ENCODE measurements at regions not wholly inside any gene's neighbourhood (a gene's known extent, or its start where the extent isn't known, plus 50 kb on each side); places are given as distances from the start of the nearest gene placed in this dataset.
A peak's percentile ranks its signal among the peaks of the same experiment; 100 is the strongest.

DNA sequence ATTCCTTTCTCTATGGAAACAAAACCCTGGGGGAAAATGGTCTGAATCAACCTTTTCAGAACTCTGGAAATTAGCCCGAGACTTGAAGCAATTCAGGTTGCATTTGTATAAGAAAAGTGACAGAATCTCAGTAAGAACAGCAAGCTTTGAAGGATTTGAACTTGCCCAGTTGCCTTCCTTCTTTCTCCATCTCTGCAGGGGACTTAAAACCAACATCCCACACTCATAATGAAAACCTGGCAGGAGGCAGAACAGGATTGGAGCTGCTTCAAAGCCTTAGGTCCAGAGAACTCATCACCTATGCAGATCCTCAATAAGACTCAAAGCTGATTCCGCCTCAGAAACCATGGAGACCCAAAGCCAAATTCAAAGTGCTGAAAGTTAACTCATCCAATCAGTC is 790.5 kb upstream of the ID2 start:
- no peak for DNase-seq (ENCODE audit: low read depth)
- TF ChIP-seq, protein P1, sequence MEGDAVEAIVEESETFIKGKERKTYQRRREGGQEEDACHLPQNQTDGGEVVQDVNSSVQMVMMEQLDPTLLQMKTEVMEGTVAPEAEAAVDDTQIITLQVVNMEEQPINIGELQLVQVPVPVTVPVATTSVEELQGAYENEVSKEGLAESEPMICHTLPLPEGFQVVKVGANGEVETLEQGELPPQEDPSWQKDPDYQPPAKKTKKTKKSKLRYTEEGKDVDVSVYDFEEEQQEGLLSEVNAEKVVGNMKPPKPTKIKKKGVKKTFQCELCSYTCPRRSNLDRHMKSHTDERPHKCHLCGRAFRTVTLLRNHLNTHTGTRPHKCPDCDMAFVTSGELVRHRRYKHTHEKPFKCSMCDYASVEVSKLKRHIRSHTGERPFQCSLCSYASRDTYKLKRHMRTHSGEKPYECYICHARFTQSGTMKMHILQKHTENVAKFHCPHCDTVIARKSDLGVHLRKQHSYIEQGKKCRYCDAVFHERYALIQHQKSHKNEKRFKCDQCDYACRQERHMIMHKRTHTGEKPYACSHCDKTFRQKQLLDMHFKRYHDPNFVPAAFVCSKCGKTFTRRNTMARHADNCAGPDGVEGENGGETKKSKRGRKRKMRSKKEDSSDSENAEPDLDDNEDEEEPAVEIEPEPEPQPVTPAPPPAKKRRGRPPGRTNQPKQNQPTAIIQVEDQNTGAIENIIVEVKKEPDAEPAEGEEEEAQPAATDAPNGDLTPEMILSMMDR (conservative IDR thresholded peaks at IDR 0.05; ENCODE audit: control insufficient read depth, insufficient read depth, low read depth, low read length), result no peak
- no peak overlapping the region for H3K4me3 ChIP-seq (ENCODE audit: control insufficient read depth, low read depth, low read length)

DNA sequence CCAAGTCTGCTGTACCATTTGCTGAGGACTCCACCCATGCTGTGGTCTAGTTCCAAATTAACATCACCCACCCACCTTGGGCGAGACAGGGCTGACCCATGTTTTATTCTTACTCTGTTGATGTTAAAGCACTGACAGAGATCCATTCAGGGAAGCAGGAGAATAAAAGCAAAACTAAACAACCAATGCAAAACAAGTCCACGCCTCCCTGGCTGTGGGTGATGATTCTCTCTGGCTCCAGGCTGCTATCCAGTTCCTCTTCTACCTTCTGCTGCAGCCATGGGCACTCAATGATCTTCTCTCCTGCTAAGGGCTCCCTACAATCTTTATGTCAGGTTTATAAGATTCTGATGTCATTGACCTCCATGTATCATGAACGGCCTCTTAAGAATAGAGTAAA is 786.6 kb upstream of the ID2 start:
- DNase-seq (ENCODE audit: low read depth), result no peak
- TF ChIP-seq, protein P1 (conservative IDR thresholded peaks at IDR 0.05; ENCODE audit: control insufficient read depth, insufficient read depth, low read depth, low read length), result no peak
- no peak overlapping the region for H3K4me3 ChIP-seq (ENCODE audit: control insufficient read depth, low read depth, low read length)

DNA sequence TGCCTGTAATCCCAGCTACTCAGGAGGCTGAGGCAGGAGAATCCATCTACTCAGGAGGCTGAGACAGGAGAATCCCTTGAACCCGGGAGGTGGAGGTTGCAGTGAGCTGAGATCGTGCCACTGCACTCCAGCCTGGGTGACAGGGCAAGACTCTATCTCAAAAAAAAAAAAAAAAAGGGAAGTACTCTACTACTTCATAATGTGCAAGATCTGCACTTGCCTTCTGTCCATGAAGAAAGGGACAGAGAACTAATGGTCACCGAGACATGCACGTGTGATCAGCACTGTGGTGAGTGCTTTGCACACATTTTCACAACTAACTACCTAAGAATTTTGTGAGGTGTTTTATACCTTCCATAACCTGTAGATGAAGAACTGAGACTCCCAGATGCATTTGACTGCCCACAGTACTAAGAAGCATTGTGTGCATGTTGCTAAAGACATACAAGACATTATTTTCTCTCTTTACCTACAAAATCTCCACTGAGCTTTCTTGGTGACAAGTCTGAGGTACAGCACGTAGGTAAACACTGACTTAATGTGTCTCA is 784.8 kb upstream of the ID2 start:
- TF ChIP-seq, protein P1 (conservative IDR thresholded peaks at IDR 0.05; ENCODE audit: control insufficient read depth, insufficient read depth, low read depth, low read length), result no peak
- no peak overlapping the region for H3K4me3 ChIP-seq (ENCODE audit: control insufficient read depth, low read depth, low read length)
- DNase-seq (ENCODE audit: low read depth), result no peak

DNA sequence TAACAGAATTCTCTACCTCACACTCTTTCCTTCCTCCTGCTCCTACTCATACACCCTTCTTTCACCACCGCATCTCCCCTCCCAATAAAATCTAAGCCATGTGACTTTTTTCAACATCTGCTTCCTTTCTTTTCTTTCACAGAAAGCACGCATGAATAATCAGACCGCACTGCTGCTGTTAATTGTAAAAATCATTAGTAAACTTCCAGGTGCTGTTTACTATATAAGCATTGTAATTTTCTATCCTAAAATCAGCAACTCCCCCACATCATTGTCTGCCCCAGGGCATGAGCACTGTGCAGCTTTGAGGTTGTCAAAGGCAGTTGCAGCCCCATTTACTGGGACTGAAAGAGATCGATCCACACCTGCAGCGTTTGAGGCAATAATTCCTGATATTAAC is 782.6 kb upstream of the ID2 start:
- no peak overlapping the region for H3K4me3 ChIP-seq (ENCODE audit: control insufficient read depth, low read depth, low read length)
- TF ChIP-seq, protein P1 (conservative IDR thresholded peaks at IDR 0.05; ENCODE audit: control insufficient read depth, insufficient read depth, low read depth, low read length), result no peak
- no peak for DNase-seq (ENCODE audit: low read depth)

DNA sequence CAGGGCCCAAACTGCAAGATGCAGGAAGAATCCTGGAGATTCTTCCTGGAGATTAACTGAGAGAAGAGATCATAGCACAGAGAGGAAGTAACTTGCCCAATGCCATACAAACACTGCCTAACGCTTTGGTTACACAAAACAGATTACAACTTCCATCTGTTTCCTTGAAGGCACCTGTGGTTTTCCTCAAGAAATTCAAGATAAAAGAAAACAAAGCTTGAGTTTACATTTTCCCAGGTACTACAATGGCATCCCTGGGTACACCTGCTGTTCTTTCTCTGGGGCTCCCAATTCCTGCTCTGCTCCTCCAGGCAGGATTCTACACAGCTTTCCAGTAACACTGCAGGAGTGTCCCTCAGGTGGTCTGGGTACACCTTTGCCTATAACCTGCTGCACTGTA is 781.9 kb upstream of the ID2 start:
- no peak for DNase-seq (ENCODE audit: low read depth)
- no peak overlapping the region for H3K4me3 ChIP-seq (ENCODE audit: control insufficient read depth, low read depth, low read length)
- TF ChIP-seq, protein P1 (conservative IDR thresholded peaks at IDR 0.05; ENCODE audit: control insufficient read depth, insufficient read depth, low read depth, low read length), result no peak

DNA sequence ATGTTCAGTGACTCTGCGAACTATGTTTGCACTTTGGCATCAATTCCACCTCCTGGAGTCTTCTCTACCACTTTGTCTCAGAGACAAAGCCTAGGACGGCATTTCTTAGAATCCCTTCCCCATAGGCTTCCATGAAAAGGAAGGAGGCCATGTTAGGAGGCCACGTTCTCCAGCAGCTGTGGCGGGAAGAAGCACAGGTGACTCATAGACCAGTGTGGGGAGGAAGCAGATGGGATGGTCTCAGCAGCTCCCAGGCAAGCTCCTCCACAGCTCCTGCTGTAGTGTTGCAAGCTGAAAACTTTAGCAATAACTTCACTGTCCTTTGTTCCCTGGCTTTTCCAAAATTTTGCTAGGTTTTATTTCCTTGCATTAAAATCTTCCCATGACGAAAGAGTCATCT is 781.3 kb upstream of the ID2 start:
- peak; percentile 25 for DNase-seq (ENCODE audit: low read depth)
- TF ChIP-seq, protein P1 (conservative IDR thresholded peaks at IDR 0.05; ENCODE audit: control insufficient read depth, insufficient read depth, low read depth, low read length), result no peak
- H3K4me3 ChIP-seq (ENCODE audit: control insufficient read depth, low read depth, low read length), result no peak overlapping the region

DNA sequence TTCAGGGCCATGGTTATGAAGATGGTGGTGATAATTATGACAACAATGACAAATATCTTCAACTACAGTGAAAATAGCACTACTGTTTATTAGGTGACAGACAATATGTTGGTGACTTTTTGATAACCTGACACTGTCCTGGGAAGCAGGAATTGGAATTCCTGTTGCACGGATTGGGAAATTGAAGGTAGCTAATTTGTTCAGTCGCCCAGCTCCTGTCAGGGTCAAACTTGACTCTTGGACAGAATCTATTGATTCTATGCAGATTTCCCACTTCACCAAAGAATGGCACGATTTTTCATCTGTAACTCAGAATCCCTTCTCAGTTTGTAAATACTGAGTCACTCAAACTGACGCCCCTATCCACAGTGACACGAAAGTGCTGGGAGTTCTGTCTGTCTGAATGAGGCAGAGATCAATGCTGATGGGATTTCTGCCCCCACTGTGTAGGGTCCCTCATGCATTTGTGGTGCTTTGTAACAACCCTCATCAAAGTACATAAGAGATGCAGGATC is 779.5 kb upstream of the ID2 start:
- TF ChIP-seq, protein P1 (conservative IDR thresholded peaks at IDR 0.05; ENCODE audit: control insufficient read depth, insufficient read depth, low read depth, low read length), result no peak
- no peak for DNase-seq (ENCODE audit: low read depth)
- H3K4me3 ChIP-seq (ENCODE audit: control insufficient read depth, low read depth, low read length), result no peak overlapping the region

All from fibroblast of mammary gland (primary cell).